ENCODE measurements at regions not wholly inside any gene's neighbourhood (a gene's known extent, or its start where the extent isn't known, plus 50 kb on each side); places are given as distances from the start of the nearest gene placed in this dataset.

DNA sequence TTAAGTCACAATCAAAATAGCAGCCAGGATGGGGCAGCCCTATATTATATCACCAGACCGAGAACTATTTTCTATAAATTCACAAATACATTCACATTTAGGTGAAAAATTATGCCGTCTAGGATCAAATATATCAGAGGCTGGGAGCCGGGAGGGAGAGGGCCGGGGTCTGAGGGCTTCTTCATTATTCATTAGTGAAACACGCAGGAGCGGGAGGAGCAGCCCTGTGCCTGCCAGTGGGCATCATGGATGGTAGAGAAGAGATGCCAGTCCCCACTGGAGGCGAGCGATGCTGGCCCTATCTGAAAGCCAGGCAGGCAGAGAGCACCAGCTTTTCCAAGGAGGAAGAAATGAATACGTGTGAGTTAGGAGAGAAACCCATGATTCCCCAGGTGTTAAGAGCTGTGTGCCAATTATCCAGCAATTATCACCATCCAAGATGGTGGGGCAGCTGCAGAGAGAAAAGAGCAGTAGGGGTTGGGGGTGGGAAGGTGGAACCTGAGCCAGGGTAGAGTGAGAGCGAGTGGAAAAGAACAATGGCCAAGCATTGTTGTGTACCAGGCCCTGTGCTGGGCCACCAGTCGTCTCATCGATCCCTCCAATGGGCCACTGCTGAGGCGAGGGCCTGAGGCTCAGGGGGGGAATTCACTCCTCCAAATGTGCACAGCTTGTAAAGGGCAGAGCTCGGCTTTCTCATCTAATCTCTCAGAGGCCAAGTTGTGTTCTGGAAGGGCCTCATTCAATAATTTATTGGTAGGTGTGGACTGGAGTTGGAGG, 261.3 kb upstream of the TLE3 start:
- 94% methylated on average over 14 of the region's 14 CpGs for WGBS (ENCODE audit: insufficient coverage)
- no peak for ATAC-seq

DNA sequence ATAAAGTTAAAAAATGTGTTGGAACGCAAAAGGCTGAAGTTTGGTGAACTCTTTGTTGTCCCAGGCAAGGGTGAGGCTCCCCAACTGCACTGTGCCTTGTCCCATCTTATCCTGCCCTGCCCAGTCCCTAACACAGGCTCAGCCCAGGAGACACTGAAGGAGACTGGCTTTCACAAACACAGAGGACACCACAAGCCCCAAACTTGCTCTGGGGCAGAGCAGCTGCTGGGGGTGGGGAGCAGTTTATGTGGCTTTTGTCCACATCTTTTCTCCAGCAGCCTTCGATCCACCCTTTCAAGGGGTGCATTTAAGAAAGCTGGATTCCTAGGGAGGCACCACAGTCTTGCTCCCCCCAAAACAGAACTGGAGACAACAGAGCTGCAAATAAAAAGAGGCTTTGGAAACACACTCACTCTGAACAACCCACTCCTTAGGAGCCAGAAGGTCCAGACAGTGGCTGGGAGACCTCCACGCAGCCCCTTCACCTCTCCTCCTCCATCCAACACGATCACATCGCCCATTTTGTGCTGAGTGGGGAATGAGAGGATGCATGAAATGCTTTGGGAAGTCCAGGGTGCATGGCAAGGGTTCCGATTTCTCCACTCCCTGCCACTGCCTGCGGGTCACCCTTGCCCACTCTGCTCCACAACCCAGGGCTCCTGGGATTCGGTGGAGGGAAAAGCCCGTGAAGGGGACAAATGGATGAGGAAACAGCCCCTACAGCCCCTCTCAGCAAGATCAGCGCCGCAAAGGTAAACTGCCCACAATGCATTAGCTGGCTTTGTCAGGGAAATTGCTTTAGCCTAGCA, 260.5 kb upstream of the TLE3 start:
- Mint-ChIP-seq H3K9me3 (no peaks in the 10 kb centered on the region), H3K27ac (no peak overlapping the region), H3K36me3 (no peaks in the 10 kb centered on the region), H3K4me3 (no peak overlapping the region), H3K27me3 (ENCODE audit: low read depth in 2 of 2) (peaks cover 14 to 38% of the 10 kb centered on the region in 2 donors), H3K4me1 (no peaks in the 10 kb centered on the region)
- ATAC-seq = no peak
- TF ChIP-seq, protein P1, sequence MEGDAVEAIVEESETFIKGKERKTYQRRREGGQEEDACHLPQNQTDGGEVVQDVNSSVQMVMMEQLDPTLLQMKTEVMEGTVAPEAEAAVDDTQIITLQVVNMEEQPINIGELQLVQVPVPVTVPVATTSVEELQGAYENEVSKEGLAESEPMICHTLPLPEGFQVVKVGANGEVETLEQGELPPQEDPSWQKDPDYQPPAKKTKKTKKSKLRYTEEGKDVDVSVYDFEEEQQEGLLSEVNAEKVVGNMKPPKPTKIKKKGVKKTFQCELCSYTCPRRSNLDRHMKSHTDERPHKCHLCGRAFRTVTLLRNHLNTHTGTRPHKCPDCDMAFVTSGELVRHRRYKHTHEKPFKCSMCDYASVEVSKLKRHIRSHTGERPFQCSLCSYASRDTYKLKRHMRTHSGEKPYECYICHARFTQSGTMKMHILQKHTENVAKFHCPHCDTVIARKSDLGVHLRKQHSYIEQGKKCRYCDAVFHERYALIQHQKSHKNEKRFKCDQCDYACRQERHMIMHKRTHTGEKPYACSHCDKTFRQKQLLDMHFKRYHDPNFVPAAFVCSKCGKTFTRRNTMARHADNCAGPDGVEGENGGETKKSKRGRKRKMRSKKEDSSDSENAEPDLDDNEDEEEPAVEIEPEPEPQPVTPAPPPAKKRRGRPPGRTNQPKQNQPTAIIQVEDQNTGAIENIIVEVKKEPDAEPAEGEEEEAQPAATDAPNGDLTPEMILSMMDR (IDR thresholded peaks at IDR 0.05) = no peak
- Histone ChIP-seq H3K36me3 (ENCODE audit: control insufficient read depth, insufficient read depth, low read length) (no peaks in the 10 kb centered on the region), H3K9me3 (ENCODE audit: control insufficient read depth, insufficient read depth, low read length) (no peaks in the 10 kb centered on the region), H3K27ac (ENCODE audit: low read length) (no peak overlapping the region), H3K27me3 (ENCODE audit: control insufficient read depth, insufficient read depth, low read length) (peaks cover 2% of the 10 kb centered on the region), H3K4me3 (ENCODE audit: low read length) (no peak overlapping the region), H3K4me1 (ENCODE audit: control insufficient read depth, insufficient read depth, low read length) (no peaks in the 10 kb centered on the region)
- DNase-seq = no peak
- intact Hi-C loops (cut with micrococcal nuclease) = no loop called here
- 93% methylated on average over 8 of the region's 11 CpGs for WGBS (ENCODE audit: insufficient coverage)

More for the DNA sequence above, 261.3 kb upstream of the TLE3 start:
- no peaks in the 10 kb centered on the region for H3K36me3 Mint-ChIP-seq
- H3K27me3 ChIP-seq (ENCODE audit: control insufficient read depth, insufficient read depth, low read length) = peaks cover 2% of the 10 kb centered on the region
- H3K27me3 Mint-ChIP-seq (ENCODE audit: low read depth in 2 of 2) = peaks cover 21 to 47% of the 10 kb centered on the region in 2 donors
- intact Hi-C loops (cut with micrococcal nuclease) = no loop called here
- H3K4me3 Mint-ChIP-seq = no peak overlapping the region
- no peaks in the 10 kb centered on the region for H3K36me3 ChIP-seq (ENCODE audit: control insufficient read depth, insufficient read depth, low read length)
- no peaks in the 10 kb centered on the region for H3K9me3 ChIP-seq (ENCODE audit: control insufficient read depth, insufficient read depth, low read length)
- TF ChIP-seq, protein P1 (IDR thresholded peaks at IDR 0.05) = no peak
- no peaks in the 10 kb centered on the region for H3K4me1 ChIP-seq (ENCODE audit: control insufficient read depth, insufficient read depth, low read length)
- no peak for DNase-seq
- H3K27ac ChIP-seq (ENCODE audit: low read length) = no peak overlapping the region
- H3K4me1 Mint-ChIP-seq = no peaks in the 10 kb centered on the region
- no peak overlapping the region for H3K27ac Mint-ChIP-seq
- no peaks in the 10 kb centered on the region for H3K9me3 Mint-ChIP-seq
- no peak overlapping the region for H3K4me3 ChIP-seq (ENCODE audit: low read length)

DNA sequence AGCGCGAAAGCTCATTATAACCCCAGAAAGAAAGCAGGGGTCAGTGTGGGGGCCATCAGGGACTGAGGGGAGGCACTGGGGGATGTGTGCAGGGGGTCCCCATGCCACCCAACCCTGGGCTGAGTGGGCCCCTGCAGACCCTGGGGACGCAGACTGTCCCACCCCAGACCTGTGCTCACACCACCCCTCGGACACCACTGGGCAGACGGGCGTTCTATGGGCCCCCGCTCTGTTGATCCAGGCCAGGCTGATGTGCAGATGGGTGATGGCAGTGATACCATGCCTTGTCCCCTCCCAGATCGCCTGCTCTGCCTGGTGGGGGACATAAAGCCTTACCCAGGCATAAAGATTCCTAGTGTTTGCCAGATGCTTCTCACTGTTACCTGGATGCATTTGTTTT, 259.7 kb upstream of the TLE3 start:
- H3K4me1 Mint-ChIP-seq = no peaks in the 10 kb centered on the region
- ATAC-seq = no peak
- Histone ChIP-seq H3K4me3 (ENCODE audit: low read length) (no peak overlapping the region), H3K36me3 (ENCODE audit: control insufficient read depth, insufficient read depth, low read length) (no peaks in the 10 kb centered on the region), H3K27ac (ENCODE audit: low read length) (no peak overlapping the region), H3K27me3 (ENCODE audit: control insufficient read depth, insufficient read depth, low read length) (peaks cover 2% of the 10 kb centered on the region), H3K4me1 (ENCODE audit: control insufficient read depth, insufficient read depth, low read length) (no peaks in the 10 kb centered on the region), H3K9me3 (ENCODE audit: control insufficient read depth, insufficient read depth, low read length) (no peaks in the 10 kb centered on the region)
- no peaks in the 10 kb centered on the region for H3K36me3 Mint-ChIP-seq
- no peak for DNase-seq
- no peak overlapping the region for H3K27ac Mint-ChIP-seq
- H3K27me3 Mint-ChIP-seq (ENCODE audit: low read depth in 2 of 2) = peaks cover 13 to 31% of the 10 kb centered on the region in 2 donors
- 88% methylated on average over 8 of the region's 8 CpGs for WGBS (ENCODE audit: insufficient coverage)
- intact Hi-C loops (cut with micrococcal nuclease) = no loop called here
- TF ChIP-seq, protein P1 (IDR thresholded peaks at IDR 0.05) = no peak
- no peaks in the 10 kb centered on the region for H3K9me3 Mint-ChIP-seq
- H3K4me3 Mint-ChIP-seq = no peak overlapping the region
